Glutamatergic neuron (in vitro differentiated cells): ENCODE measurements at regions not wholly inside any gene's neighbourhood (a gene's known extent, or its start where the extent isn't known, plus 50 kb on each side); places are given as distances from the start of the nearest gene placed in this dataset.

Experiments
- DNase-seq: peaks from one replicate; pipeline ENCODE4 v3.0.0; 2022
- H3K27ac Mint-ChIP-seq: one replicate; pipeline ENCODE4 v1.8.0; 2020; ENCODE audit warnings: mild to moderate bottlenecking, mixed read lengths, inconsistent platforms; ENCODE audit not compliant: unreplicated experiment
- H3K27me3 Mint-ChIP-seq: one replicate; pipeline ENCODE4 v1.8.0; 2020; ENCODE audit warnings: mild to moderate bottlenecking, moderate library complexity, mixed read lengths, inconsistent platforms; ENCODE audit not compliant: unreplicated experiment
- H3K36me3 Mint-ChIP-seq: one replicate; pipeline ENCODE4 v1.8.0; 2020; ENCODE audit warnings: mild to moderate bottlenecking, mixed read lengths, inconsistent platforms; ENCODE audit not compliant: unreplicated experiment
- H3K4me1 Mint-ChIP-seq: one replicate; pipeline ENCODE4 v1.8.0; 2020; ENCODE audit warnings: mild to moderate bottlenecking, low read depth, mixed read lengths, inconsistent platforms; ENCODE audit not compliant: unreplicated experiment
- H3K4me3 Mint-ChIP-seq: one replicate; pipeline ENCODE4 v1.8.0; 2020; ENCODE audit warnings: mild to moderate bottlenecking, mixed read lengths, inconsistent platforms; ENCODE audit not compliant: unreplicated experiment
- H3K9me3 Mint-ChIP-seq: one replicate; pipeline ENCODE4 v1.8.0; 2020; ENCODE audit warnings: mild to moderate bottlenecking, moderate library complexity, mixed read lengths, inconsistent platforms; ENCODE audit not compliant: unreplicated experiment
- TF ChIP-seq, protein P1 (sequence below): fragments of 200-600 bp; sonication (generic); IDR thresholded peaks from one replicate; pipeline ENCODE4 v1.5.0; 2021; ENCODE audit not compliant: partially characterized antibody, unreplicated experiment

DNA sequence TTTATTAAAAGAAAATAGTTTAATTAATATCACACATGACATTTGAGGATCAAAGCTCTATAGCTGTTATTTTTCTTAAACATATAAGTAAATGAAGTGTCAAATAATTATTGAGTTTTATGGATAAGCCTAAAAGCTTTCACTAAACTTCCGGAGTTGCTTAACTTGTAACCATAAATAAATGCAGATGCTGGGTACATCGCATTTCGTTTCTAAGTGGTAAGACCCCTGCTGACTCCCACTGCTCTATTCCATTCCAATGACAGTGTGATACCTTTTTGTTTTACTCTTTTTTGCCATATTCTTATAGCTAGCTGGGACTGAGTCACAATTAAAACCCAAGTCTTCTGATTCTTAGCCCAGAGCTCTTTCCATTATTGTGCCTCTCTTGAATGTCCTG is 411.1 kb downstream of the SOX2 start:
- Mint-ChIP-seq H3K4me1 (peaks cover 2% of the 10 kb centered on the region), H3K36me3 (no peaks in the 10 kb centered on the region), H3K27me3 (no peaks in the 10 kb centered on the region), H3K27ac (no peak overlapping the region), H3K4me3 (no peak overlapping the region), H3K9me3 (no peaks in the 10 kb centered on the region)
- TF ChIP-seq, protein P1, sequence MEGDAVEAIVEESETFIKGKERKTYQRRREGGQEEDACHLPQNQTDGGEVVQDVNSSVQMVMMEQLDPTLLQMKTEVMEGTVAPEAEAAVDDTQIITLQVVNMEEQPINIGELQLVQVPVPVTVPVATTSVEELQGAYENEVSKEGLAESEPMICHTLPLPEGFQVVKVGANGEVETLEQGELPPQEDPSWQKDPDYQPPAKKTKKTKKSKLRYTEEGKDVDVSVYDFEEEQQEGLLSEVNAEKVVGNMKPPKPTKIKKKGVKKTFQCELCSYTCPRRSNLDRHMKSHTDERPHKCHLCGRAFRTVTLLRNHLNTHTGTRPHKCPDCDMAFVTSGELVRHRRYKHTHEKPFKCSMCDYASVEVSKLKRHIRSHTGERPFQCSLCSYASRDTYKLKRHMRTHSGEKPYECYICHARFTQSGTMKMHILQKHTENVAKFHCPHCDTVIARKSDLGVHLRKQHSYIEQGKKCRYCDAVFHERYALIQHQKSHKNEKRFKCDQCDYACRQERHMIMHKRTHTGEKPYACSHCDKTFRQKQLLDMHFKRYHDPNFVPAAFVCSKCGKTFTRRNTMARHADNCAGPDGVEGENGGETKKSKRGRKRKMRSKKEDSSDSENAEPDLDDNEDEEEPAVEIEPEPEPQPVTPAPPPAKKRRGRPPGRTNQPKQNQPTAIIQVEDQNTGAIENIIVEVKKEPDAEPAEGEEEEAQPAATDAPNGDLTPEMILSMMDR = no peak
- DNase-seq = no peak

DNA sequence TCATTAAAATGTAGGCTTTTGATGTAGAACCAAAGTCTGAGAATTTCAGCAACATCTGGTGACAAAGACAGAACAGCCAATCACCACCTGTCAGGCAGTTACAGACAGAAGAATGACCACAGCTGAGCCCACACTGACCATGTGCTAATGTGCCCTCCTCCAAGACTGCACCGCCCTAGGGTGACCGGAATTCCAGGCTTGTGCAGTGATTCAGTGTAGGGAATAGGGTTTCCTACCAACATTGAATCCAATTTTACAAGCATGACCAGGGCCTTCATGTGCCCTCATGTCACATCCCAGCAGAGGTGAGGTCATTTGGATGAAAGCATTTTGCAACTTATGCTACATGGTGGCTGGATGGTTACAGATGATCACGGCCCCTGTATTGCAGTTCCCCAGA is 412.5 kb downstream of the SOX2 start:
- Mint-ChIP-seq H3K9me3 (no peaks in the 10 kb centered on the region), H3K4me3 (no peak overlapping the region), H3K27me3 (no peaks in the 10 kb centered on the region), H3K27ac (no peak overlapping the region), H3K4me1 (peaks cover 2% of the 10 kb centered on the region), H3K36me3 (no peaks in the 10 kb centered on the region)
- TF ChIP-seq, protein P1 = no peak
- no peak for DNase-seq

DNA sequence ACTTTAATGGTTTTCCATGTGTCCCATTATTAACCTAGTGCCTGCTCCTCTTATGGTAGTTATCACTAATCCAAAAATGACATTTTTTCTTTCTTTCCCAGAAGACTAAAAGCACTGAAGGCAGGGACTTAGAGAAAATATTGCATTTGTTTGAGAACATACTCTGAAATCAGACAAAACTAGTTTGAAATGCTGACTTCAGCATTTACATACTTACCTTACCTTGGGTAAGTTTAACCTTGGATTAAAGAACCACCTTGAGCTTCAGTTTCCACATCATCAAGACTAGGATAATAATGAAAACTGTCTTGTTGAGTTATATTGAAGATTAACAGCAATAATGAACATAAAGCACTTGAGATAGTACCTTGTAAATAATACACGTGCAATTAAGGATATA is 413.0 kb downstream of the SOX2 start:
- H3K4me1 Mint-ChIP-seq = peaks cover 2% of the 10 kb centered on the region

DNA sequence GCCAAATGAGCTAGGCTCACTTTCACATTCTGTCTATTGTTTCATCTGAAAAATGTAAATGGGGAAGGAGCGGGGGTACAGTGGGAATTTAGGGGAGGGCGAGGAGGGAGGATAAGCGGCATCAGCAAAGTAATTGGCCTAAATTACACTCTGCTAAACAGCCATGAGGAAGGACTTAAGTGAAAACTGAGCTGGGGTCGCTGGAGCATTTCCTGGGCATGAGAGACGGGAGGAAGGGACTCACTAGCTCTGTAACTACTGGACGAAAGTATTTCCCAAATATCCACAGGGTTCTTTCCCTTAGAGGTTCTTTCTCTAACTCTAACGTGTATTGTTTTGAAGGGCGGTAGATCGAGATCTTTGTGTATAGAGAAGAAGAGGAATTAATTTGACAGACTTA is 418.0 kb downstream of the SOX2 start:
- H3K27me3 Mint-ChIP-seq = no peaks in the 10 kb centered on the region
- H3K36me3 Mint-ChIP-seq = no peaks in the 10 kb centered on the region
- no peak overlapping the region for H3K4me3 Mint-ChIP-seq
- DNase-seq = no peak
- TF ChIP-seq, protein P1 = no peak
- H3K4me1 Mint-ChIP-seq = no peaks in the 10 kb centered on the region
- no peak overlapping the region for H3K27ac Mint-ChIP-seq
- no peaks in the 10 kb centered on the region for H3K9me3 Mint-ChIP-seq

More for the DNA sequence above, 413.0 kb downstream of the SOX2 start:
- Mint-ChIP-seq H3K36me3 (no peaks in the 10 kb centered on the region), H3K4me3 (no peak overlapping the region), H3K27me3 (no peaks in the 10 kb centered on the region), H3K27ac (no peak overlapping the region), H3K9me3 (no peaks in the 10 kb centered on the region)
- TF ChIP-seq, protein P1 = no peak
- DNase-seq = no peak

DNA sequence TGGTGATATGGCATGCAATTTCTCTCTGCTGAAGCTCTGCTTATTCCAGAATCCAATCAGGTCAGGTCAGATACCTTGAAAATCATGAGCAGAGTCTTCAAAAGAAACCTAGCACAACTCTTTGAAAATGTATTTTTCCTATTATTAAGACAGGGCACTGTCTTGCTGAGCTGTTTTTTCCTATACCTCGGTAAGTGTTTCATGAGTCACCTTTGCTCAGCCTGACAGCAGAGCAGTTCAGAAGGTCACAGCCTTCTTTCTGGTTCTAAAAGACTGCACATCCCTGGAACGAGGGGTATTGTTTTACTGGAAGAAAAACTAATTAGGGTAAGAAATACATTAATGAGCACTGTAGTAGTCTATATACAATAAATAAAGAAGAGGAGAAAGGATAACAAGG is 422.0 kb downstream of the SOX2 start:
- no peak for DNase-seq
- TF ChIP-seq, protein P1 = no peak
- Mint-ChIP-seq H3K4me1 (no peaks in the 10 kb centered on the region), H3K27me3 (no peaks in the 10 kb centered on the region), H3K36me3 (no peaks in the 10 kb centered on the region), H3K27ac (no peak overlapping the region), H3K4me3 (no peak overlapping the region), H3K9me3 (no peaks in the 10 kb centered on the region)
